Suprapubic skin (tissue), 4 donors: ENCODE measurements at regions not wholly inside any gene's neighbourhood (a gene's known extent, or its start where the extent isn't known, plus 50 kb on each side); places are given as distances from the start of the nearest gene placed in this dataset.

Source experiments
- DNase-seq, 2 donors: peaks; one replicate each; pipeline ENCODE4 v3.0.0-alpha.2; 2019; ENCODE audit warnings: low spot score in 2 of 2
- H3K27ac ChIP-seq: fragments of 200-600 bp; sonication (generic); one replicate; pipeline ENCODE4 v1.5.1; 2019
- H3K27me3 ChIP-seq: fragments of 200-600 bp; sonication (generic); one replicate; pipeline ENCODE4 v1.5.1; 2019
- H3K36me3 ChIP-seq: fragments of 200-600 bp; sonication (generic); one replicate; pipeline ENCODE4 v1.5.1; 2019
- H3K4me1 ChIP-seq: fragments of 200-600 bp; sonication (generic); one replicate; pipeline ENCODE4 v1.5.1; 2019
- H3K4me3 ChIP-seq: fragments of 200-600 bp; sonication (generic); one replicate; pipeline ENCODE4 v1.5.1; 2019; ENCODE audit warnings: mild to moderate bottlenecking
- H3K9me3 ChIP-seq: fragments of 200-600 bp; sonication (generic); one replicate; pipeline ENCODE4 v1.5.1; 2019
- CTCF ChIP-seq, 2 donors: fragments of 200-600 bp in 1 of 2; fragments of 450-650 bp in 1 of 2; sonication (generic) in 1 of 2; IDR thresholded peaks; one replicate each; pipeline ENCODE4 v1.5.1; 2016 to 2019; ENCODE audit warnings: antibody characterized with exemption in 2 of 2, mild to moderate bottlenecking in 1 of 2, moderate library complexity in 1 of 2
- EP300 ChIP-seq: sonication (generic); formaldehyde crosslinking; IDR thresholded peaks from one replicate; pipeline ENCODE4 v1.6.1; 2017; ENCODE audit warnings: antibody characterized with exemption
- POLR2A ChIP-seq, 2 donors: fragments of 450-650 bp; IDR thresholded peaks; one replicate each; pipeline ENCODE4 v1.6.1; 2017; ENCODE audit warnings: antibody characterized with exemption in 2 of 2, mild to moderate bottlenecking in 2 of 2, moderate library complexity in 2 of 2
- POLR2AphosphoS5 ChIP-seq, 3 donors: sonication (generic); formaldehyde crosslinking; IDR thresholded peaks; one replicate each; pipeline ENCODE4 v1.6.1; 2017; ENCODE audit warnings: antibody characterized with exemption in 3 of 3
- WGBS: methylation state at CpG from one replicate; pipeline ENCODE4 v1.1.5; 2018; 5-methylcytosine and 5-hydroxymethylcytosine counted together

- H3K4me1 ChIP-seq, result peaks cover 6% of the 10 kb centered on the region
- H3K9me3 ChIP-seq, result no peaks in the 10 kb centered on the region
- DNase-seq, result no peak
- TF ChIP-seq CTCF (IDR thresholded peaks at IDR 0.05), result no peak
- TF ChIP-seq POLR2AphosphoS5 (IDR thresholded peaks at IDR 0.05), result no peak
- no peak for TF ChIP-seq POLR2A (IDR thresholded peaks at IDR 0.05)
- TF ChIP-seq EP300, result no peak
- peak overlapping the region; percentile 31 for H3K27ac ChIP-seq
- no peaks in the 10 kb centered on the region for H3K36me3 ChIP-seq
- no peak overlapping the region for H3K4me3 ChIP-seq
- H3K27me3 ChIP-seq, result peaks cover 74% of the 10 kb centered on the region
- WGBS, result 75% methylated on average over 22 of the region's 22 CpGs
Observed at GRCh38 chr16:86823888-86824671, 245.7 kb downstream of the FOXL1 start.

GRCh38 chr16:86824751-86825296, 246.5 kb downstream of the FOXL1 start:
- Histone ChIP-seq H3K27me3 (peaks cover 77% of the 10 kb centered on the region), H3K4me3 (no peak overlapping the region), H3K36me3 (no peaks in the 10 kb centered on the region), H3K27ac (peak overlapping the region; percentile 31), H3K9me3 (no peaks in the 10 kb centered on the region), H3K4me1 (peaks cover 6% of the 10 kb centered on the region)
- TF ChIP-seq POLR2AphosphoS5 (IDR thresholded peaks at IDR 0.05) (no peak), POLR2A (IDR thresholded peaks at IDR 0.05) (no peak), CTCF (IDR thresholded peaks at IDR 0.05) (no peak), EP300 (no peak)
- no peak for DNase-seq
- 30% methylated on average over 2 of the region's 18 CpGs for WGBS

- Histone ChIP-seq H3K36me3 (no peaks in the 10 kb centered on the region), H3K4me1 (peaks cover 6% of the 10 kb centered on the region), H3K9me3 (no peaks in the 10 kb centered on the region), H3K27ac (no peak overlapping the region), H3K27me3 (peaks cover 76% of the 10 kb centered on the region), H3K4me3 (no peak overlapping the region)
- TF ChIP-seq CTCF (IDR thresholded peaks at IDR 0.05) (no peak), POLR2A (IDR thresholded peaks at IDR 0.05) (no peak), POLR2AphosphoS5 (IDR thresholded peaks at IDR 0.05) (no peak)
- DNase-seq, result no peak
- WGBS, result 77% methylated on average over 4 of the region's 4 CpGs
Observed at GRCh38 chr16:86825631-86826030, 247.3 kb downstream of the FOXL1 start.

- Histone ChIP-seq H3K27ac (no peak overlapping the region), H3K4me3 (no peak overlapping the region), H3K9me3 (no peaks in the 10 kb centered on the region), H3K27me3 (peaks cover 69% of the 10 kb centered on the region), H3K36me3 (no peaks in the 10 kb centered on the region), H3K4me1 (peaks cover 6% of the 10 kb centered on the region)
- 23% methylated on average over 14 of the region's 14 CpGs for WGBS
- TF ChIP-seq POLR2AphosphoS5 (IDR thresholded peaks at IDR 0.05) (no peak), POLR2A (IDR thresholded peaks at IDR 0.05) (no peak), CTCF (IDR thresholded peaks at IDR 0.05) (no peak), EP300 (no peak)
- no peak for DNase-seq
Observed at GRCh38 chr16:86826941-86827340, 248.6 kb downstream of the FOXL1 start.

- Histone ChIP-seq H3K4me1 (peaks cover 6% of the 10 kb centered on the region), H3K9me3 (no peaks in the 10 kb centered on the region), H3K4me3 (no peak overlapping the region), H3K27me3 (peaks cover 64% of the 10 kb centered on the region), H3K36me3 (no peaks in the 10 kb centered on the region), H3K27ac (no peak overlapping the region)
- WGBS, result 57% methylated on average over 12 of the region's 12 CpGs
- TF ChIP-seq CTCF (IDR thresholded peaks at IDR 0.05), result no peak
- no peak for TF ChIP-seq POLR2A (IDR thresholded peaks at IDR 0.05)
- TF ChIP-seq POLR2AphosphoS5 (IDR thresholded peaks at IDR 0.05), result no peak
- no peak for TF ChIP-seq EP300
- no peak for DNase-seq
Observed at GRCh38 chr16:86827521-86827920, 249.2 kb downstream of the FOXL1 start.
